WI38 (cell line): ENCODE measurements at regions not wholly inside any gene's neighbourhood (a gene's known extent, or its start where the extent isn't known, plus 50 kb on each side); places are given as distances from the start of the nearest gene placed in this dataset.

Experiments
- H3K4me3 ChIP-seq: 2 replicates; pipeline ENCODE4 v1.5.1; 2011; ENCODE audit warnings: low read depth, mild to moderate bottlenecking, control low read depth, low read length
- CTCF ChIP-seq: IDR thresholded peaks from 2 replicates; pipeline ENCODE4 v1.5.1; 2012; ENCODE audit warnings: low read depth, mild to moderate bottlenecking, control low read depth, low read length

GRCh38 chr10:44716470-44717015, 194.6 kb upstream of the TMEM72 start:
- TF ChIP-seq CTCF, result no peak
- H3K4me3 ChIP-seq, result no peak overlapping the region

- TF ChIP-seq CTCF, result no peak
- H3K4me3 ChIP-seq, result no peak overlapping the region
Observed at GRCh38 chr10:44723082-44723481, 188.1 kb upstream of the TMEM72 start.

- TF ChIP-seq CTCF, result no peak
- no peak overlapping the region for H3K4me3 ChIP-seq
Observed at GRCh38 chr10:44723619-44724325, 187.4 kb upstream of the TMEM72 start.

GRCh38 chr10:44724415-44725174, 186.5 kb upstream of the TMEM72 start:
- H3K4me3 ChIP-seq, result no peak overlapping the region
- no peak for TF ChIP-seq CTCF

- H3K4me3 ChIP-seq, result no peak overlapping the region
- TF ChIP-seq CTCF, result no peak
Observed at GRCh38 chr10:44725404-44725803, 185.7 kb upstream of the TMEM72 start.

GRCh38 chr10:44731283-44731682, 179.9 kb upstream of the TMEM72 start:
- no peak overlapping the region for H3K4me3 ChIP-seq
- TF ChIP-seq CTCF, result no peak
